ENCODE measurements at regions not wholly inside any gene's neighbourhood (a gene's known extent, or its start where the extent isn't known, plus 50 kb on each side); places are given as distances from the start of the nearest gene placed in this dataset.

DNA sequence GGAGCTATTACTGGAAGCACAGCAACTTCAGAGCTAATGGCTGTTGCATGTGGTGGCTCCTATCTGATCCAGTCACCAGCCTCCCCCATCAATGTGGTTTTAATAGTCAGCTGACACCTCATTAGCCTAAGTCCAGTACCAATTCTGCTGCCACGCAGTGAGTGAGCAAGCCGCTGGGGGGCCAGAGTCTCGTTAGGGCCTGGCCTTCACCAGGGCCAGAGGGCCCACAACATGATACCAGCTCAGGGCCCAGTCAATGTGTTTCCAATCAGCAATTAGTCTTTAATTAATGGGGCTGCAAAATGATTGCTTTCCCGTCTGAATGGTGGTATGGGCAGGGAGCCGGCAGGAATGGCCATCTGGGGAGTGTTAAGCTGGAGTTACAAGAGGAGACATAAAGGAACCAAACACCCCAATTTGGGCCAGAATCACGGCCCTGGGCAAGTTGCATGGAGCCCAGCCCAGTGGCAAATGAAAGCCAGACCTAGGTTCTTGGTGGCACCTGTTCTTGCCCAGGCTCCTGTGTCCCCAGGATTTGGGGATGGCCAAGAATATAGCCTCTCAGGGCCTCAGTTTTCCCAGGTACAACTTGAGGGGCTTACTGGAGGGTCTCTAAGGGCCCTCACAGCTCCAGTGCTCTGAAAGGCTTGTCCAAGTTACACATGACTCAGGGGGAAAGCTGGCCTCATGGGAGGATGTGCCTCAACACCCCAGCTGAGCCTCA, 119.2 kb downstream of the EFNB1 start:
- DNase-seq (ENCODE audit: low read depth): no peak

DNA sequence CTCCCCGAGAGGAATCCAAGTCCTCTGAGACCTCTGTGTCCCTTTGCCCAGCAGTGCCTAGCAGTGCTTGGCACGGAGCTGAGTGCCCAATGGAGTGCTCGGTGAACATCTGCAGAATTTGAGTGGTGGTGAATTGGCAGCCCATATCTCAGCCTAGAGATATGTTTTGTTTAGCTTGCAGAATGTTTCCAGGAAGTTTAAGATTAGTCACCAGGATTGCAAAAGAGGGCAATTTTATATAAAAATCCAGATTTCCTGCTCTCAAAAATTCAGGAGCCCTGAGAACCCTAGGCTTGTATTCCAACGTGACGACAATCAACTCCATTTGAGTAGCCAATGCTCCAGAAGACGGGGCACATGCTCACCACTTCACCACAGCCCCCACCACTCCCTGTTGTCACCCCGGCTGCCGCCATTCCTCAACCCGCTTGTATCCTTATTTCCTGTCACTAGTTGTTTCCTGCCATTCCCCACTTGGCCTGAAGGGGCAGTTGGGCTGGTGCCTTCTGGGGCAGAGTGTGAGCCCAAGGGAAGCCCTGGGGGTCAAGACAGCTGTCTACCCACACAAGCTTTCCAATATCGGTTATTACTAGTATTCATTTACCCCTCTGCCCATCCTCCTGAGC, 116.9 kb downstream of the EFNB1 start:
- DNase-seq (ENCODE audit: low read depth): peak; percentile 68

DNA sequence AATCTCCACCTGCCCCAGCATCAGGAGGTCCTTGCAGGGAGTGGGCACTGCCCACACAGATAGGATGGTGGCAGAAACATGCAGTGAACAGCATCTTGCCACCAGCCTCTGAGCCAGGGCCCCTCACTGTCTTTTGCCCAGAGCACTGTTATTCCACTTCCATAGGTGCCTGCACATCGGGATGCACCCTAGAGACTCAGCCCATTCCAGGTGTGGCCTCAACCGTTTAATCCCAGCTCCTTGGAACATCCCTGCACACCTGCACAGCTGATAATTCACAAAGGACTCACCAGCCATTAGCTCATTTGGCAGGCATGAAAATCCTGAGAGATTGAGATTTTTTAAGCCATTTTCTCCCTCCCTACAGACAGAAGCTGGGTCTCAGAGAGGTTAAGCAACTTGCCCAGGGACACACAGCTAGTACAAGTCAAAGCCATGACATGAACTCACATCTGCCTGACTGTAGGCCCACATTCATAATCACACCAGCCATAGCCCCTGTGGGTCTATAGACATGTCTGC, 116.3 kb downstream of the EFNB1 start:
- DNase-seq (ENCODE audit: low read depth): no peak

DNA sequence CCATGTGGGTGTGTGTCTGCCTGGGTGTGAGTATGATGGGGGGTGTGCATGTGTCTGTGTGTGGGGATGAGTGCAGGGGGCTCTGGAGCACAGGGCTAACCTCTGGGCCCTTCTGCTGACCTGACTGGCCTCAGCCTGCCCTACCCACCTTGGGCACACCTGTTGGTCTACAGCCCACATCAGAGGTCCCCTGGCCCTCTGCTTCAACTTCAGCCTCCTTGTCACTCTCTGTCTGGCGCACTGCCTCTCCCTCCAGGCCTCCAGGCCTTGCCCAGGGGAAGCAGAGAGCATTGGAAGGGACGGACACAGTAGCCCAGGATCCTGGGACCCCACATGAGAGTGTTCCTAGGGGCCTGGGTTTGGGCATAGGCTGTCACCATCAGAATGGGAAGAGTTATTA, 115.4 kb downstream of the EFNB1 start:
- no peak for DNase-seq (ENCODE audit: low read depth)

DNA sequence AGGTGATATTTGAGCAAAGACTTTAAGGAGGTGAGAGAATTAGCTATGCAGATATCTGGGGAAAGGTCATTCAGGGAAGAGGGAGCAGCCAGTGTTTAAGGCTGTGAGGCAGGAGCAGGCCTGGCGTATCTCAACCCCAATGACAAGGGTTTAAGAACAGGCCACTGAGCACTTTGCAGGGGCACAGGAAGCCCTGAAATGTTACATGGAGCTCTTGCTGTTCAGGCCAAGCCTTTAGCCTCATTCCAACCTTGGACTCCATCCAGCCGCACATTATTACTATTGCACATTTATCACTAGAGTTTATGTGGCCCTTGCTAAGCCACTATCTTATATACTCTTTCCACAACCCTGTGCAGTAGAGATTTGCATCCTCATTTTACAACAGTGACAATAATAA, 114.0 kb downstream of the EFNB1 start:
- DNase-seq (ENCODE audit: low read depth): no peak

DNA sequence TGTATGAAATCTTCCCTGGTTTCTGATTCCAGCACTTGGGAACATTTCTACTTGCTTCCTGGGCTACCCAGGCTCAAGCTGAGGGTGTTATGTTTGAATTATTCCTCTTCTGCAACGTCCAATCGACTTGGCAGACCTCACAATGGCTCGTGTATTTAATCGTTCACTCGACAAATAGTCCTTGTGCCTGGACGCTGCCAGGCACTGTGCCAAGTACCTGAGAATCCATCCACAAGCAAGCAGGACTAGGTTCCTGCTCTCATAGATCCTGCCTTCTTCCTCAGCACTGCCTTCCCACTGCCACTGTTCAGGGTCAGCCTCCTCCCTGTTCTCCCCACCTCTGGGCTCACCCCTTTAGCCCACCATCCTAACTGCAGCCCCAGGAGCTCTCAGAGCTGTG, 113.3 kb downstream of the EFNB1 start:
- DNase-seq (ENCODE audit: low read depth): no peak

DNA sequence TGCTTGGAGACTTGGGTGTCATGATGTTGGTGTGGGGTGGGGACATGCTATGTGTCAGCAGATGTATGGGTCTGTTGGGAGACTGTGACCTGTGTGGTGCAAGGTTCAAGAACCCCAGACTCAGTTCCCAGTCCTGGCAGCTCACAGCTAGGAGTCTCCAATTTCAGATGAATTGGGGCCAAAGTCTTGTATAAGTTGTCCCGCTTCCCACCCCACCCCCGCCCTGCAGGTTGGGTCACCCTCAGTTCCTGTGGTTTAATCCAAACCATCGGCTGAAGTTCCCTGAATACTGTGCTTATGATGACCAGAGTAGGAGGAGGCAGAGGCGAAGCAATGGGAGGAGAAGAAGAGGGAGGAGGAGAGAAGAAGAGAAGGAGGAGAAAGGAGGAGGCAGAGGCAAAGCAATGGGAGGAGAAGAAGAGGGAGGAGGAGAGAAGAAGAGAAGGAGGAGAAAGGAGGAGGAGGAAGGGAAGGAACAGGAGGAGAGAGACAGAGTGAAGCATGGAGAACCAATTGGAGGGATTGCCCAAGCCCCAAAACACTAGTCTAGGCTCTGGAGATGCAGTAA, 112.6 kb downstream of the EFNB1 start:
- DNase-seq (ENCODE audit: low read depth): peak; percentile 30

DNA sequence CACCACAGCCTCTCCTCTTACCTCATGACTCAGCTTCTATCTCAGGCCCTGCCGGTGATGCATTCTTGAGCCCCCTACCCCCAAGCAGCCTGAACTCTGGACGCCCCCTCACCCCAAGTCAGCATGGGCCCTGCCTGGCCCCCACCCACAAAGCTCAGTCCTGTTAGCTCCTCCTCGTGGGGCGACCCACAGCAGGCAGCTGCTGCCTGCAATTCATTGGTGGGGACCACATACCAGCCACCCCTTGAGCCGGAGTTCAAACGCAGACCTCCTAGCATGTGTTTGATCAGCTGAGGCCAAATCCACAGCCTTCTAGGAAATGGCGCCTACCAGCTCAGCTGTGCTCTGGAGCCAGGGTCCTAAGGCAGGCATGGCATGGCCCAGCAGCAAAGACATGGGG, 111.8 kb downstream of the EFNB1 start:
- no peak for DNase-seq (ENCODE audit: low read depth)

DNA sequence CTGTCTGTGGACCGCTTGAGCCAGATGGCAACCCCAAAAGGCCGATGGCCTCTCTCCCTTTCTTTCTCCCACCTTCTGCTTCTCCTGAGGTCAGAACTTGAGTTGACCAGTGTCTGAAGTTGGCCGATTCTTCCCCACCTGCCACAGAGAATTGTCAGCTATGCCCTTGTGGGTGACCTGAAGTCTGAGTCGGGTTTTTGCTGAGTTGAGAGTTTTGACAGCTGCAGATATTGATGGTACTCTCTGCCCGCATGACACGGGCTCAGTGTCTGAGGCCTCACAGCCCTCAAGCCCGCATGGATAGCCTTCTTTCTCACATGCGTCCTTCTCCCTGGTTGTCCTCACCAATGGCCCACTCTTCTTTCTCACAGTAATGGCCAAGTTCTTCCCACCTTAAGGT, 111.0 kb downstream of the EFNB1 start:
- no peak for DNase-seq (ENCODE audit: low read depth)

DNA sequence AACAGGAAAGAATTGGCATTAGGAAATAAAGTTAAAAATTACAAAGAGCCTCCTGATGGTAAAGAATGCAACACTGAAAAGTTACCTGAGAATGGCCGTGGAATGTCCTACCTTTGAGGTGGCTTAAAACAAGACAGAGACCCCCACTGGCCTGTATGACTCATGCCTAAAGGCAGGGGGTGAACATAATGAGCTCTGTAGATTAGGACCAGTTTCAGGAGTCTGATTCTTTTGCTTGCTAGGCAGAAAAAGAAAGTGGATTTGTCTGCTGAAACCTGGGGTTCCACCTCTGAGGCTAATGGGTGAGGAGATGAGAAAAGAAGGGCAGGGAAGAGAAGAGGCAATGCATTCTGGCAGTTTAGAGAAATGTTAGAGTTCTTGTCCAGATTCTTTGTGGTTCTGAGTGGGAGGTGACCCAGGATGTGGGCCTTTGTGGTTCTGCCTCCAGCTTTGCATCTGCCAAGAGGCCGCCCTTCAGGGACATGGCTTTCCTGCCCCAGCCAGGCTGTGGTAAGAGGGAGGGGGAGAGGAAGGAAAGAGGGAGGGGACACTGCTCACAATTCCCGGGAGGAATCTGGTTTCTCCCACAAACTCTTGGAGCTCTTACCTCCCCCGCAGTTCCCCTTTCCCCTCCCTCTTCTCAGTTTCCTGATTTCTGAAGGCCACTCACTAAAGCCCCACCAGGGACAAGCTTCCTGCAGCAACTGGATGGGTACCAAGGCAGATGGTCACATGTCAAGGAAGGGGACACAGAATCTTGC, 109.6 kb downstream of the EFNB1 start:
- DNase-seq (ENCODE audit: low read depth): peak; percentile 77

DNA sequence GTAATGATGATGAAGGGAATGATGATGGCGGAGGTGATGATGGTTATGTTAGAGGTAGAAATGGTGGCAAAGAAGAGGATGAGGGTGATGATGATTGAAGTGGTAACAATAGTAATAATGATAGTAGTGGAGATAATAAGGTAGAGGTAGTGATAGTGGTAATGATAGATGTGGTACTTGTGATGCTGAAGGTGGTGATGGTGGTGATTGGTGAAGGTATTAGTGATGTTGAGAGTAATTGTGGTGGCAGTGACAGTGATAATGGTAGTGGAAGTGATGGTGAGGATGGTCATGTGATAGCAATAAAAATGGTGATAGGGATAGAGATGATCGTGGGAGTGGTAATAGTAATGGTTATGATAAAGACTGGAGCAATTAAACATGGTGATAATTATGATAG, 108.8 kb downstream of the EFNB1 start:
- DNase-seq (ENCODE audit: low read depth): no peak

DNA sequence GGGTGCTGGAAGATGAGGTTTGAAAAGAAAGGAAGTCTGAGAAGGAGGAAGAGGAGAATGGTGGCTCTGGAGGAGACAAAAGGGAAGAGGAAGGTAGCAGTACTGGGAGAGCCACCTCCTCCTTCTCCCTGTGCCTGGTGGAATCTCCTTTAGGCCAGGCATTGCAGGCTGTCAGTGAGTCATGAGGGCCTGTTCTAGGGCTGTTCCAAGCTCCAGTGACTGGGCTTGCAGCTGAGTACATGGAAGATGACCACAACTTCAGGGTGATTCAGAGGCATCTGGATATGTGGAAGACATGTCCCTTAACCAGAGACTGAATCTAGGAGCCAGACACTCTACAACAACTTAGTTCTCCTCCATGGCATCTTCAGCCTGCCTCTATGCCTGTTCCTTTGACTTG, 107.8 kb downstream of the EFNB1 start:
- DNase-seq (ENCODE audit: low read depth): peak; percentile 92

DNA sequence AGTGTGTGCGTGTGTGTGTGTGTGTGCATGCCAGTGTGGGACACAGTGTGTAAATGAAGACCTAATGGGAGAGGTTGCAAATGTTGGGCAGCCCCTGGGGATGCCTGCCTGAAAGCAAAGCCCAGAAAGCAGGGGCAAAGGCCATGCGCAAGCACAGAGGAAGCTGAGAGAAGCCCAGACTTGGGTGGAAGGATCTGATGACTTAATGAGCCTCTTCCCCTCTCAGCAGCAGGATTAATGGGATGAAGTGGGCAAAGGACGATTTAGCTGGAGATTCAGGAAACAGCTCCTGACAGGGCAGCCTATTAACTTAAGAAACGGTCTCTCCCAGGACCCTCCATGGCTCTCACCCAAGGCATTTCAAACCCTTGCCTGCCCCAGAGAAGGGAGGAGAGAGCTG, 107.3 kb downstream of the EFNB1 start:
- DNase-seq (ENCODE audit: low read depth): no peak

DNA sequence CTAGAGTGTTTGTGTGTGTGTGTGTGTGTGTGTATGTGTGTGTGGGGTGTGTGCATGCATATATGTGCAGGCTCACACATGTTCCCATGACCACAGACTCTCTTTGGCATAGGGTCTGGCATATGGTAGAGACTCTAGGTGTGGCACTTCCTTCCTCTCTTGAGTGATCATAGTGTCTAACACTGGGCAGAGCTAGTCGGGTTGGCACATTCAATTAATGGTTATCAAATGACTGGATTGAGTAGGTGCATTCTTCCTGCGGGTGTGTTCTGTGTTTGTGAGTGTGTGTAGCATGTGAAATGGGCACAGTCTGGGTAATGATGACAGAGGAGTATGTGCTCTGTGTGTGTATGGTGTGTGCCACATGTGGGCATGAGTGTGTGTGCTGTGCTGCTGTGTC, 106.5 kb downstream of the EFNB1 start:
- DNase-seq (ENCODE audit: low read depth): no peak

DNA sequence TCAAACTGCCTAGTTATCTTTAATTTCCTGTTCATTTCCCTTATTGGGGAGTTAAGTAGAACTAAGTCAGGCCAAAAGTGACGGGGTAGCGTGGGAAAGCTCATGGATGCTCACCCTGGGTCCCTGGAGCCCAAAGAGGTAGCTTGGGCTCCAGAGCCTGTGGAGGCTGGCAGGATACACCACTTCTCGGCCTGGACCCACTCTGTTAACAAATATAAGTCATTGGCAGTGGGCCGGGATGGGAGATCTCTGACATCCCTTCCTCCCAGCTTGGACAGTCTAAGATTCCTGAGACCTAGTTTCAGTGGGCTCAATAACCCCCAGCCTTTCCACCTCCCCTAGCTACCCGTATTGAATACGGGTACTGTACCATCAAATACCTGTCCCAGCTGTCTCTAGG, 106.1 kb downstream of the EFNB1 start:
- DNase-seq (ENCODE audit: low read depth): no peak

DNA sequence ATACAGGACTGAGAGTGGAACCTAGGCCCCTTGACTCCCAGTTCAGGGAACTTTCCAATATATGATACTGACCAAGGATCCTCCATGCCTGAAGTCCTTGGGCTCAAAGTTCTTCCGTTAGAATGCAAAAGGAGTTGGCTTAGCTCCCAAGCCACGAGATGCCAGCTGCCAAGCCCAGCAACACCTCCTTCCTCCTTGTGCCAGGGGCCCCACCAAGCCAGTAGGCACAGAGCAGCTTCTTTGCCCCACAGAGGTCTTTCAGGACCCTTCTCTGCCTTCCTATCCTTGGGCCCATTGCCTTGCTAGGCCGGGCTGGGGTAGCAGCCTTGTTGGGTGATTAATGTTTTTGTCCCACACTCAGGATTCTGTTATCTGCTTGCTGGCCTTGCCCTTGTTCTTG, 105.6 kb downstream of the EFNB1 start:
- DNase-seq (ENCODE audit: low read depth): no peak

DNA sequence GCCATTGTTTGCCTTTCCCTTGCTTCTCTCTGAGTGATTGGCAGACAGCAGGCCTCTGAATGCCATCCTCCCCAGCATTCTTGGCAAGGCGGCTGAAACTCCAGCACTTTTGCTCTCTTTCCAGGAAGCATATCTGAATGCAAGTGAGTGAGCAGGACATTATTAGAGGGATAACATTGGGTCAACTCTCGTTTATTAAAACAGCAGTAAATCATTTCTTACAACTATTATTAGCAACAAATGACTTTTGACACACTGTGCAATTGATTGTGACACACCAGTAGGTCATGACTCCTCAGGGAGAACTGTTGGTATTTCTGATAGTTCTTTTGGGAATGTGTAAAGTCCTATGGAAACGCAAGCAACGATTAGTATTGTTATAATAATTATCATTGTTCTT, 103.8 kb downstream of the EFNB1 start:
- DNase-seq (ENCODE audit: low read depth): no peak

DNA sequence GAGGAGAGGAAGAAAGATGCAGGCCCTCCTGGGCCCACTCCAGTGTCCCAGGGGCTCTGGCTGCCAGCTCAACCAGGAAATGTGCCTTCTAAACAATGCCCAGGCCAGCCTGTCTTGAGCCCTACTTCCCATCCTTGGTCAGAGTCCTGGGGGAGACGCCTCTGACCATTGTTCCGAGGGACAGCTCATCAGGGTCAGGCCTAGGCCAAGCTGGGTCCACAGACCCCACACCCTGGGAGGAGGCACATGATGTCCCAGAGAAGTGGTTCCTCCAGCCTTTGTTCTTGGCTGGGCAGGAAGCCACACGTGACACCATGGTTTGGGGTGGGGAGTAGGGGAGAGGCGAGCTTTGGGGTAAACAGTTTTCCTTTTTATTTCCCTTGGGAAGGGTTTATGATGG, 102.5 kb downstream of the EFNB1 start:
- no peak for DNase-seq (ENCODE audit: low read depth)

DNA sequence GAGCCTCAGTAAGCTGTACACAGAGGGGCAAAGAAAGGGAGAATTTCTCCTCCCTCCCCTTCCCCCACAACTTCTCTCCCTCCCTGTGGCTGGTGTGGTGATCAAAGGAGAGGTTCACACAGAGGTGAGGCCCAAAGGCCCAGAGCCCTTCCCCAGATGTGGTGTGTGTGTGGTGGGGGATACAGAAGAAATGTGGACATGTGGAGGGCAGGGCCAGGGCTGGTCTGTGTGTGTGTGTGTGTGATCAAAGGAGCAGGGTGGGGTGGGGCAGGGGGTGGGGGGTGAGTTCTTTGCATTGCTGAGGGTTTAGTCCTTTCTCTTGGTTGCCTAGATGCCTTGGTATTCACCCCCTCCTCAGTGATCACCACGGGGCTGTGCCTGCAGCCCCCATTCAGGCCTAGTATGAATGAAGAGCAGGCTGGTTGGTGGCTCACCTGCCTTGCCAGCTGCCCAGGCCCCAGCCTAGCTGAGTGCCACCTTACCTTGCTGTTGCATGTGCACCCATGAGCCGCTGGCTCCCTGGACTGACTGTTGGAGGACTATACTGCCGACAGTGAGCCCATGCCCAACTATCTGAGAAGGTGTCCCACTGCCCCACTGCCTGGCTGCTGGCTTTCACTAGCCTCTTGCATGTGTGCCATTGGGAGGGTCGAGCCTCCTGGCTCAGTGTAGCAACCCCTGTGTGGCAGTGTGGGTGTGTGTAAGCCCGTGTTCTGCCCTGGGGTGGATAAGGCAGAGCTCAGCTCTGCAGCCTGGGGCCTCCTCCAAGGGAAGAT, 101.9 kb downstream of the EFNB1 start:
- DNase-seq (ENCODE audit: low read depth): no peak

DNA sequence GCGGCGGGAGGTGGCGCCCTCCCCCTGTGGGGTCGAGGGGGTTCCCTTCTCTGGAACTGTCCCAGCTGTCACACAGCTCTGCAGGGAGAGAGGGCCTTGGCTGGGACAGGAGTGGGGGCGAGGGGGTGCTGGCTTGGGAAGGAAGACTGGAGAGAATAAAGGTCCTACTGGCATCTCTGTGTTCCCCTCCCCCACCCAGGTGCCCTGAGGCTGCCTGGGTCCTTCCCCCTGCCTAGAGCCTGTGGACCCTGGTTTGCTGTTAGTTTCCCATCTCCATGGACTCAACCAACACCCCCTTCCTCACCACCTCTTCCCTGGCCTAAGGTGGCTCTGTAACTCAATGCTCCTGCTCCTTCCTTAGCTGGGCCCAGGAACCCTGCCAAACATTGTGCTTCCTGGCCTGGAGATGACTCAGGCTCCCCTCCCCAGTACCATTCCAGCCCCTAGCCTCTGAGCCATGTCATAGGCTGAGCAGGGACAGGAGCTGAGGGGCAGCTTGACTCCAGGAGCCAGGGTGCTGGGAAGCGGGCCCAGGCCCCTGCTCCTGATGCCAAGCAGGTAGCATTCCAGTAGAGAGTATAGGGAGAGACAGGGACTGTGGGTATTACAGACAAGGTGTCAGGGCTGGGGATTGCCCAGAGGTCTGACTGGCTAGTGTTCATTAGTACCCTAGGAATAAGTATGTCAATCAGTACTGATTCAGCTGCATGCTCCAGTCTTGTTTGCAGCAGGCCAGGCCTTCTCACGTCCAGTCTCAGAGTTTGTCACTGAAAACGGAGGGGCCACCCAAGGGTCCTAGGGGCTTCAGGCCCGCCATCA, 100.7 kb downstream of the EFNB1 start:
- peak; percentile 94 for DNase-seq (ENCODE audit: low read depth)

DNA sequence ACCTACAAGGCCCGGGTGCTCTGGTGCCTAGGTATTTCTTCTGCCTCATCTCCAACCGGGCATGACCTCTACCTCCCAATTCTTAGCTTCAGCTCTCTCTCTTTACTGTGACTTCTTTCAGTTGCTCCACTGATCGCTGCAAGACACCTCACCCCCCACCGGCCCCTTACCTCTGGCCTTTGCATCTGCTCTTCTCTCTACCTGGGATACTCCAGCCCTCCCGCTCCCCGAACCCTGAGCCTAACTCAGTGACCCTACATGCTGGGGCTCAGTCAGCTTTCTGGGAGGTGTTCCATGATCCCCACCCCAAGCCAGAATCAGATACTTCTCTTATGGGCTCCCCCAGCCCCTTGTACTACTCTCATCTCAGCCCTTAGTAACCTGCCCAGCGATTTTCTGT, 99.6 kb downstream of the EFNB1 start:
- DNase-seq (ENCODE audit: low read depth): no peak
